Activated CD4-positive, alpha-beta T cell treated with anti-CD3 and anti-CD28 coated beads for 36 hours (primary cell): ENCODE measurements at regions not wholly inside any gene's neighbourhood (a gene's known extent, or its start where the extent isn't known, plus 50 kb on each side); places are given as distances from the start of the nearest gene placed in this dataset.
"Not testable (repeated sequence)": the region's sequence is repeated elsewhere in the genome, so short reads cannot be mapped to it uniquely, and the experiment has no call there.

ENCODE experiments used
- ATAC-seq: fragments of 200-7000 bp; cut with Tn5 transposase; one replicate; pipeline ENCODE4 v1.10.0; 2021; ENCODE audit warnings: mild to moderate bottlenecking, moderate library complexity
- CTCF ChIA-PET: fragments of 350-600 bp; sonication (Branson Sonifier 250); formaldehyde crosslinking; loops from one replicate; lab custom pipeline; 2021; ENCODE audit warnings: antibody characterized with exemption; lab: Charles Lee
- POLR2A ChIA-PET: fragments of 350-600 bp; sonication (Branson Sonifier 250); formaldehyde crosslinking; loops from one replicate; lab custom pipeline; 2021; ENCODE audit warnings: antibody characterized with exemption, inconsistent platforms; lab: Charles Lee
- DNase-seq: peaks from one replicate; pipeline ENCODE4 v3.0.0-alpha.2; 2020
- H3K27ac Mint-ChIP-seq: one replicate; pipeline ENCODE4 v1.8.0; 2021; ENCODE audit warnings: mixed read lengths
- H3K27me3 Mint-ChIP-seq: one replicate; pipeline ENCODE4 v1.8.0; 2021; ENCODE audit warnings: mixed read lengths
- H3K36me3 Mint-ChIP-seq: one replicate; pipeline ENCODE4 v1.8.0; 2021; ENCODE audit warnings: low read depth, mixed read lengths
- H3K4me1 Mint-ChIP-seq: one replicate; pipeline ENCODE4 v1.8.0; 2021; ENCODE audit warnings: mixed read lengths
- H3K4me3 Mint-ChIP-seq: one replicate; pipeline ENCODE4 v1.8.0; 2021; ENCODE audit warnings: mild to moderate bottlenecking, moderate library complexity, mixed read lengths
- H3K9me3 Mint-ChIP-seq: one replicate; pipeline ENCODE4 v1.8.0; 2021; ENCODE audit warnings: low read depth, mixed read lengths
- intact Hi-C, 2 experiments: fragments of 100-400 bp; cut with DNase I in 1 of 2; cut with micrococcal nuclease in 1 of 2; formaldehyde crosslinking; loops; one replicate each; pipeline versions ENCODE4 v1.14.2 to v1.15.1; 2022 to 2024; cut with DNase I, micrococcal nuclease

GRCh38 chr3:59245300-59245858 is 195.6 kb upstream of the CFAP20DC start:
- H3K4me1 Mint-ChIP-seq, result peaks cover 3% of the 10 kb centered on the region
- H3K9me3 Mint-ChIP-seq, result peaks cover 14% of the 10 kb centered on the region
- H3K36me3 Mint-ChIP-seq, result no peaks in the 10 kb centered on the region
- intact Hi-C loops, result no loop called here
- H3K4me3 Mint-ChIP-seq, result no peak overlapping the region
- H3K27ac Mint-ChIP-seq, result no peak overlapping the region
- ChIA-PET POLR2A (no interaction called here), CTCF (interaction anchor here (1.1 kb wide), 1 partner anchor 62 kb away, joined by 5 read pairs; no protein-coding TSS in a partner anchor)
- peaks cover 4% of the 10 kb centered on the region for H3K27me3 Mint-ChIP-seq
- no peak for DNase-seq
- ATAC-seq, result no peak

GRCh38 chr3:59244343-59244742 is 194.5 kb upstream of the CFAP20DC start:
- intact Hi-C loops, result no loop called here
- Mint-ChIP-seq H3K36me3 (no peaks in the 10 kb centered on the region), H3K4me1 (peaks cover 3% of the 10 kb centered on the region), H3K9me3 (peaks cover 14% of the 10 kb centered on the region), H3K27me3 (peaks cover 4% of the 10 kb centered on the region), H3K4me3 (no peak overlapping the region), H3K27ac (no peak overlapping the region)
- POLR2A ChIA-PET, result no interaction called here
- no peak for ATAC-seq
- CTCF ChIA-PET, result interaction anchor here (1.1 kb wide), 1 partner anchor 63 kb away, joined by 5 read pairs; no protein-coding TSS in a partner anchor
- no peak for DNase-seq

GRCh38 chr3:59243476-59243875 is 193.7 kb upstream of the CFAP20DC start:
- H3K27ac Mint-ChIP-seq, result no peak overlapping the region
- H3K36me3 Mint-ChIP-seq, result no peaks in the 10 kb centered on the region
- no peak overlapping the region for H3K4me3 Mint-ChIP-seq
- no peak for DNase-seq
- ChIA-PET CTCF (no interaction called here), POLR2A (no interaction called here)
- H3K4me1 Mint-ChIP-seq, result peaks cover 3% of the 10 kb centered on the region
- no peak for ATAC-seq
- peaks cover 7% of the 10 kb centered on the region for H3K9me3 Mint-ChIP-seq
- H3K27me3 Mint-ChIP-seq, result peaks cover 4% of the 10 kb centered on the region
- intact Hi-C loops, result no loop called here

- H3K4me3 Mint-ChIP-seq, result no peak overlapping the region
- ChIA-PET POLR2A (no interaction called here), CTCF (interaction anchor here (0.5 kb wide), 1 partner anchor 23 kb away, joined by 4 read pairs; no protein-coding TSS in a partner anchor)
- peaks cover 4% of the 10 kb centered on the region for H3K9me3 Mint-ChIP-seq
- DNase-seq (no peak), ATAC-seq (no peak)
- no peak overlapping the region for H3K27ac Mint-ChIP-seq
- H3K36me3 Mint-ChIP-seq, result no peaks in the 10 kb centered on the region
- intact Hi-C loops, result no loop called here
- H3K27me3 Mint-ChIP-seq, result peaks cover 11% of the 10 kb centered on the region
- peaks cover 6% of the 10 kb centered on the region for H3K4me1 Mint-ChIP-seq
Measured at GRCh38 chr3:59240666-59241255, 190.9 kb upstream of the CFAP20DC start.

- POLR2A ChIA-PET, result no interaction called here
- H3K27me3 Mint-ChIP-seq, result peaks cover 9% of the 10 kb centered on the region
- CTCF ChIA-PET, result no interaction called here
- H3K4me1 Mint-ChIP-seq, result peaks cover 17% of the 10 kb centered on the region
- intact Hi-C loops, result loop anchor here (10.0 kb wide), 3 partner anchors 188 to 328 kb away; no protein-coding TSS in a partner anchor
- H3K4me3 Mint-ChIP-seq, result no peak overlapping the region
- H3K9me3 Mint-ChIP-seq, result peaks cover 3% of the 10 kb centered on the region
- H3K27ac Mint-ChIP-seq, result no peak overlapping the region
- no peaks in the 10 kb centered on the region for H3K36me3 Mint-ChIP-seq
- DNase-seq, result no peak
- no peak for ATAC-seq
Measured at GRCh38 chr3:59237121-59237520, 187.3 kb upstream of the CFAP20DC start.

GRCh38 chr3:59235634-59236012 is 185.8 kb upstream of the CFAP20DC start:
- H3K9me3 Mint-ChIP-seq, result peaks cover 12% of the 10 kb centered on the region
- H3K36me3 Mint-ChIP-seq, result peaks cover 5% of the 10 kb centered on the region
- ChIA-PET POLR2A (no interaction called here), CTCF (interaction anchor here (1.4 kb wide), 1 partner anchor 117 kb away, joined by 3 read pairs; no protein-coding TSS in a partner anchor)
- DNase-seq (peak; percentile 65), ATAC-seq (peak; percentile 91)
- H3K27ac Mint-ChIP-seq, result no peak overlapping the region
- peaks cover 14% of the 10 kb centered on the region for H3K4me1 Mint-ChIP-seq
- H3K4me3 Mint-ChIP-seq, result no peak overlapping the region
- intact Hi-C loops, result loop anchor here (1.0 to 10.0 kb wide), 9 partner anchors 51 to 361 kb away; no protein-coding TSS in a partner anchor
- H3K27me3 Mint-ChIP-seq, result peaks cover 7% of the 10 kb centered on the region

GRCh38 chr3:59234884-59235633 is 185.2 kb upstream of the CFAP20DC start:
- POLR2A ChIA-PET, result no interaction called here
- H3K9me3 Mint-ChIP-seq, result peaks cover 13% of the 10 kb centered on the region
- DNase-seq (no peak), ATAC-seq (peak; percentile 24)
- H3K4me1 Mint-ChIP-seq, result peaks cover 14% of the 10 kb centered on the region
- H3K27ac Mint-ChIP-seq, result no peak overlapping the region
- CTCF ChIA-PET, result interaction anchor here (1.4 kb wide), 1 partner anchor 118 kb away, joined by 3 read pairs; no protein-coding TSS in a partner anchor
- H3K4me3 Mint-ChIP-seq, result no peak overlapping the region
- H3K36me3 Mint-ChIP-seq, result peaks cover 6% of the 10 kb centered on the region
- intact Hi-C loops, result loop anchor here (1.0 to 10.0 kb wide), 9 partner anchors 51 to 361 kb away; no protein-coding TSS in a partner anchor
- H3K27me3 Mint-ChIP-seq, result peaks cover 7% of the 10 kb centered on the region

- H3K27me3 Mint-ChIP-seq, H3K36me3 Mint-ChIP-seq, DNase-seq, CTCF ChIA-PET, H3K4me3 Mint-ChIP-seq, POLR2A ChIA-PET, ATAC-seq, H3K4me1 Mint-ChIP-seq, H3K27ac Mint-ChIP-seq: not testable (repeated sequence)
- intact Hi-C loops, result loop anchor here (10.0 kb wide), 3 partner anchors 194 to 334 kb away; no protein-coding TSS in a partner anchor
- peaks cover 20% of the 10 kb centered on the region for H3K9me3 Mint-ChIP-seq
Measured at GRCh38 chr3:59230379-59230778, 180.6 kb upstream of the CFAP20DC start.

- H3K9me3 Mint-ChIP-seq, result no peaks in the 10 kb centered on the region
- no peak for DNase-seq
- H3K4me3 Mint-ChIP-seq, result no peak overlapping the region
- no peaks in the 10 kb centered on the region for H3K36me3 Mint-ChIP-seq
- CTCF ChIA-PET, result interaction anchor here (1.2 kb wide), 1 partner anchor 644 kb away, joined by 4 read pairs; no protein-coding TSS in a partner anchor
- POLR2A ChIA-PET, result no interaction called here
- no peak overlapping the region for H3K27ac Mint-ChIP-seq
- H3K4me1 Mint-ChIP-seq, result peaks cover 6% of the 10 kb centered on the region
- no peak for ATAC-seq
- intact Hi-C loops, result loop anchor here (2.0 to 5.0 kb wide), 6 partner anchors 73 to 598 kb away; no protein-coding TSS in a partner anchor
- peaks cover 6% of the 10 kb centered on the region for H3K27me3 Mint-ChIP-seq
Measured at GRCh38 chr3:59213860-59214259, 164.0 kb upstream of the CFAP20DC start.

- peaks cover 6% of the 10 kb centered on the region for H3K4me1 Mint-ChIP-seq
- CTCF ChIA-PET, result interaction anchor here (0.7 to 2.0 kb wide), 7 partner anchors 9 to 597 kb away, joined by 3 to 6 read pairs (median 5); no protein-coding TSS in a partner anchor
- no peak overlapping the region for H3K4me3 Mint-ChIP-seq
- H3K27ac Mint-ChIP-seq, result no peak overlapping the region
- ATAC-seq (peak; percentile 74), DNase-seq (no peak)
- H3K27me3 Mint-ChIP-seq, result peaks cover 12% of the 10 kb centered on the region
- intact Hi-C loops, result loop anchor here (1.0 to 5.0 kb wide), 7 partner anchors 75 to 645 kb away; no protein-coding TSS in a partner anchor
- H3K9me3 Mint-ChIP-seq, result no peaks in the 10 kb centered on the region
- H3K36me3 Mint-ChIP-seq, result no peaks in the 10 kb centered on the region
- POLR2A ChIA-PET, result no interaction called here
Measured at GRCh38 chr3:59212128-59212779, 162.4 kb upstream of the CFAP20DC start.

- H3K27me3 Mint-ChIP-seq, result peaks cover 15% of the 10 kb centered on the region
- CTCF ChIA-PET, result no interaction called here
- intact Hi-C loops, result loop anchor here (5.0 kb wide), 5 partner anchors 77 to 602 kb away; no protein-coding TSS in a partner anchor
- POLR2A ChIA-PET, result no interaction called here
- no peaks in the 10 kb centered on the region for H3K9me3 Mint-ChIP-seq
- no peak for ATAC-seq
- DNase-seq, result no peak
- H3K27ac Mint-ChIP-seq, result no peak overlapping the region
- no peak overlapping the region for H3K4me3 Mint-ChIP-seq
- peaks cover 6% of the 10 kb centered on the region for H3K4me1 Mint-ChIP-seq
- H3K36me3 Mint-ChIP-seq, result no peaks in the 10 kb centered on the region
Measured at GRCh38 chr3:59210260-59210659, 160.4 kb upstream of the CFAP20DC start.
